Prostate gland (tissue), 2 donors: ENCODE measurements at regions not wholly inside any gene's neighbourhood (a gene's known extent, or its start where the extent isn't known, plus 50 kb on each side); places are given as distances from the start of the nearest gene placed in this dataset.

Experiments used
- POLR2A ChIP-seq: fragments of 450-650 bp; IDR thresholded peaks from one replicate; pipeline ENCODE4 v1.6.1; 2016; ENCODE audit warnings: antibody characterized with exemption, mild to moderate bottlenecking
- POLR2AphosphoS5 ChIP-seq: sonication (generic); formaldehyde crosslinking; IDR thresholded peaks from one replicate; pipeline ENCODE4 v1.6.1; 2017; ENCODE audit warnings: antibody characterized with exemption
- TF ChIP-seq, protein P1 (sequence below), 4 experiments: fragments of 200-600 bp in 2 of 4; fragments of 450-650 bp in 2 of 4; sonication (generic) in 2 of 4; IDR thresholded peaks; 1 replicate in 3 of 4; 2 replicates in 1 of 4; pipeline ENCODE4 v1.5.1; 2016 to 2019; ENCODE audit warnings: antibody characterized with exemption in 4 of 4, mild to moderate bottlenecking in 2 of 4, moderate library complexity in 2 of 4

DNA sequence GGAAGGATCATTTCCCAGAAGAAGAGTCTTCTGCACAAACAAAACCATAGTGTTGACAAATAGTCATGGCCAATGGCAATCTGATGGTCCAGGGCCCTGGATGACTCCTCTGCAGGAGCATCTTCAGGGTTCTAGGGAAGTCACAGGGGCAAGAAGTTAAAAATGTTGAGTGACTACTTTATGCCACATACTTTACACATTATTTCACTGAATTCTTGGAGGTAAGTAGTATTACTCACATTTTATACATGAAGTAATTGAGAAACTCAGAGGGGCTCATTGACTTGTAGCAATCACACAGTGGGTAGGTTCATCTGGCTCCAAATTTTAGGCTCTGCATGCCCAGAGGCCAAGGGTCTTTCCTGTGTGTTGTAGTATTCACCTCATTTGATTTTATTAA, 430.2 kb upstream of the MCTP2 start:
- TF ChIP-seq, protein P1, sequence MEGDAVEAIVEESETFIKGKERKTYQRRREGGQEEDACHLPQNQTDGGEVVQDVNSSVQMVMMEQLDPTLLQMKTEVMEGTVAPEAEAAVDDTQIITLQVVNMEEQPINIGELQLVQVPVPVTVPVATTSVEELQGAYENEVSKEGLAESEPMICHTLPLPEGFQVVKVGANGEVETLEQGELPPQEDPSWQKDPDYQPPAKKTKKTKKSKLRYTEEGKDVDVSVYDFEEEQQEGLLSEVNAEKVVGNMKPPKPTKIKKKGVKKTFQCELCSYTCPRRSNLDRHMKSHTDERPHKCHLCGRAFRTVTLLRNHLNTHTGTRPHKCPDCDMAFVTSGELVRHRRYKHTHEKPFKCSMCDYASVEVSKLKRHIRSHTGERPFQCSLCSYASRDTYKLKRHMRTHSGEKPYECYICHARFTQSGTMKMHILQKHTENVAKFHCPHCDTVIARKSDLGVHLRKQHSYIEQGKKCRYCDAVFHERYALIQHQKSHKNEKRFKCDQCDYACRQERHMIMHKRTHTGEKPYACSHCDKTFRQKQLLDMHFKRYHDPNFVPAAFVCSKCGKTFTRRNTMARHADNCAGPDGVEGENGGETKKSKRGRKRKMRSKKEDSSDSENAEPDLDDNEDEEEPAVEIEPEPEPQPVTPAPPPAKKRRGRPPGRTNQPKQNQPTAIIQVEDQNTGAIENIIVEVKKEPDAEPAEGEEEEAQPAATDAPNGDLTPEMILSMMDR (IDR thresholded peaks at IDR 0.05) = no peak
- no peak for TF ChIP-seq POLR2AphosphoS5
- TF ChIP-seq POLR2A = no peak
